ENCODE measurements at regions not wholly inside any gene's neighbourhood (a gene's known extent, or its start where the extent isn't known, plus 50 kb on each side); places are given as distances from the start of the nearest gene placed in this dataset.
A peak's percentile ranks its signal among the peaks of the same experiment; 100 is the strongest.

DNA sequence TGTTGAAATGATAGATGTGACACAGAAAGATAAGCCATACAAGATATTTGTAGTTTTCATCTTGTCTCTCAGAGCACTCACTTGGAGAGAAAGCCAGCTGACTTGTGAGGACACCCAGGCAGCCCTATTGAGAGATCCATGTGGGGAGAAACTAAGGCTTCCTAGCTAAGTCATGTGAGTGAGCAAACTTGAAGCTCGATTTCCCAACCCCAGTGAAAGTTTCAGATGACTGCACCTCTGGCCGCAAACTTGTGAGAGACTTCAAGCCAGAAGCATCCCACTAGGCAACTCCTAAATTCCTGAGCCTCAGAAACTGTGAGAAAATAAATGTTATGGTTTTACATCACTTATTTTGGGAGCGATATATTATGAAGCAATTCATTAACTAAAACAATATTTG lies 832.3 kb downstream of the LTN1 start:
- no peak for TF ChIP-seq CTCF (IDR thresholded peaks at IDR 0.05; ENCODE audit: low read length, missing control alignments)
- no peak overlapping the region for H3K4me3 ChIP-seq (replicated peaks; ENCODE audit: low read depth, low read length)
- peak; percentile 30 for DNase-seq (ENCODE audit: low read depth)

DNA sequence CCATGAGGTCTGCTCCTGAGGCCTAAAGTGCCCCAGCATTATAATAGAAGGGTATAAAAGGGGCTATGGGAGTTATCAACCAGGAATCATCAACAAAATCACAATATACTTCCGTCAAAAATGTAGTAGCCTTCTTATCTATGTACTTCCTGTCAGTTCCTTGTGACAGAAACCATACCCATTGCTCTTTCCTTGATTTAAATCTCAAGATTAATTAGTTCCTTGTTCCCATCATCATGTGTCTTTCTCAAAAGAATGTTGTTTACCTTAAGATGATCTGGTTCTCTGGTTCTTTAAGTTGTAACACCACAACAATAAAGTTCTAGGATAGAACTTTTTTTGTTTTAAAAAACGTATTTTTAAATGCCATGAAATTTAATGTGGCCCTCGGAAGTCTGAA lies 833.3 kb downstream of the LTN1 start:
- TF ChIP-seq CTCF (IDR thresholded peaks at IDR 0.05; ENCODE audit: low read length, missing control alignments), result no peak
- no peak for DNase-seq (ENCODE audit: low read depth)
- H3K4me3 ChIP-seq (replicated peaks; ENCODE audit: low read depth, low read length), result no peak overlapping the region

- no peak overlapping the region for H3K4me3 ChIP-seq (replicated peaks; ENCODE audit: low read depth, low read length)
- DNase-seq (ENCODE audit: low read depth), result no peak
- no peak for TF ChIP-seq CTCF (IDR thresholded peaks at IDR 0.05; ENCODE audit: low read length, missing control alignments)
These were observed 836.1 kb downstream of the LTN1 start for GRCh38 chr21:28156590-28156989.

DNA sequence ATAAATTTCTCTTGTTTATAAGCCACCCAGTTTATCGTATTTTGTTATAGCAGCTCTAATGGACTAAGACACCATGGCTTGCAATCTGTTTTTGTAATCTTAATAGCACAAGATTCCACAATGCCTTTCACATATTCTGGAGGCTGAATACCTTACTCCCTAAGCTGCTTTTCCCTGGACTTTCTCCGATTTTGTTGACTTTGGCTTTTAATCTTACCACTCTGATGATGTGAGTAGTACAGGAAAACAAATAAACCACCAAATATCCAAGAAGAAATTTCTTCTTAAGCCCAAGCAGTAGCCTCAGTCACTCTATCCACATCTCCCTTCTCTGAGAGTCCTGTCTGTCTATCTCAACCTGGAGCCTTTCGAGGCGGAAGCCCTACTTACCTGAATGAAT lies 838.6 kb downstream of the LTN1 start:
- H3K4me3 ChIP-seq (replicated peaks; ENCODE audit: low read depth, low read length), result no peak overlapping the region
- DNase-seq (ENCODE audit: low read depth), result no peak
- TF ChIP-seq CTCF (IDR thresholded peaks at IDR 0.05; ENCODE audit: low read length, missing control alignments), result no peak

- no peak for DNase-seq (ENCODE audit: low read depth)
- no peak overlapping the region for H3K4me3 ChIP-seq (replicated peaks; ENCODE audit: low read depth, low read length)
- TF ChIP-seq CTCF (IDR thresholded peaks at IDR 0.05; ENCODE audit: low read length, missing control alignments), result no peak
These were observed 839.9 kb downstream of the LTN1 start for GRCh38 chr21:28152732-28153131.

DNA sequence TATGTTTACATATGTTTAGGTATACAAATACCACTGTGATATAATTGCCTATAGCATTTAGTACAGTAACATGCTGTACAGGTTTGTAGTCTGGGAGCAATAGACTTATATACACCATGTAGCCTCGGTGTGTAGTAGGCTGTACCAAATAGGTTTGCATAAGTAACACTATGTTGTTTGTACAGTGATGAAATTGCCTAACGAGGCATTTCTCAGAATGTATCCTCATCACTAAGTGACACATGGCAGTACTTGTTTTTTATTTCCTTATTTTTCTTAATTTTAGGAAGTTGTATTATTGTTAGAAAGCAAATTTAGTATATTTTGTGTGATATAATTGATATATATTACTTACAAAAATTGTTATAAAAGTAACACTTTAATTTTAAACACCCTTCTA lies 840.9 kb downstream of the LTN1 start:
- no peak overlapping the region for H3K4me3 ChIP-seq (replicated peaks; ENCODE audit: low read depth, low read length)
- no peak for TF ChIP-seq CTCF (IDR thresholded peaks at IDR 0.05; ENCODE audit: low read length, missing control alignments)
- DNase-seq (ENCODE audit: low read depth), result no peak

DNA sequence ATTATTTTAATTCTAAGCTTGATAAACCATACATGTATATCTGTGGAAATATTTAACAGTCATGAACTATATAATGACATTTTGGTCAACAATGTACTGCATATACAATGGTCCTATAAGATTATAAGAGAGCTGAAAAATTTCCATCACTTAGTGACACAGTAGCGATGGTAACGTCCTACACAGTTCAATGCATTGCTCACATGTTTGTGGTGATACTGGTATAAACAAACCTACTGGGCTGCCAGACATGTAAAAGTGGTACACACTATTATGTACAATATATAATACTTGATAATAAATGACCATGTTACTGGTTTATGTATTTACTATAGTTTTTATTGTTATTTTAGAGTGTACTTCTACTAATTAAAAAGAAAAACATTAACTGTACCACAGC lies 841.9 kb downstream of the LTN1 start:
- no peak overlapping the region for H3K4me3 ChIP-seq (replicated peaks; ENCODE audit: low read depth, low read length)
- no peak for DNase-seq (ENCODE audit: low read depth)
- TF ChIP-seq CTCF (IDR thresholded peaks at IDR 0.05; ENCODE audit: low read length, missing control alignments), result no peak
